ENCODE measurements at regions not wholly inside any gene's neighbourhood (a gene's known extent, or its start where the extent isn't known, plus 50 kb on each side); places are given as distances from the start of the nearest gene placed in this dataset.

GRCh38 chr21:14602382-14602958 is 56.4 kb upstream of the SAMSN1 start:
- no peak overlapping the region for H3K4me3 ChIP-seq (ENCODE audit: control insufficient read depth, low read depth, low read length)
- no peak for TF ChIP-seq CTCF (conservative IDR thresholded peaks at IDR 0.05; ENCODE audit: control insufficient read depth, insufficient read depth, low read depth, low read length)
- DNase-seq (ENCODE audit: low read depth) = no peak

- H3K4me3 ChIP-seq (ENCODE audit: control insufficient read depth, low read depth, low read length) = no peak overlapping the region
- DNase-seq (ENCODE audit: low read depth) = no peak
- TF ChIP-seq CTCF (conservative IDR thresholded peaks at IDR 0.05; ENCODE audit: control insufficient read depth, insufficient read depth, low read depth, low read length) = no peak
These were observed 54.6 kb upstream of the SAMSN1 start for GRCh38 chr21:14600569-14601297.

GRCh38 chr21:14598065-14598464 is 52.0 kb upstream of the SAMSN1 start:
- no peak for DNase-seq (ENCODE audit: low read depth)
- H3K4me3 ChIP-seq (ENCODE audit: control insufficient read depth, low read depth, low read length) = no peak overlapping the region
- no peak for TF ChIP-seq CTCF (conservative IDR thresholded peaks at IDR 0.05; ENCODE audit: control insufficient read depth, insufficient read depth, low read depth, low read length)

Data from fibroblast of mammary gland (primary cell).